ENCODE measurements at regions not wholly inside any gene's neighbourhood (a gene's known extent, or its start where the extent isn't known, plus 50 kb on each side); places are given as distances from the start of the nearest gene placed in this dataset.

GRCh38 chr4:57274082-57274481 lies 163.9 kb upstream of the IGFBP7 start:
- Histone ChIP-seq H3K27me3 (no peaks in the 10 kb centered on the region), H3K4me1 (ENCODE audit: insufficient read depth) (no peaks in the 10 kb centered on the region), H3K4me3 (no peak overlapping the region), H3K27ac (no peak overlapping the region), H3K36me3 (no peaks in the 10 kb centered on the region), H3K9me3 (no peaks in the 10 kb centered on the region)
- 63 to 77% (median 77%) methylated on average over 2 of the region's 2 CpGs for WGBS, 3 donors
- TF ChIP-seq CTCF (IDR thresholded peaks at IDR 0.05) (no peak), EP300 (IDR thresholded peaks at IDR 0.05) (no peak), POLR2A (IDR thresholded peaks at IDR 0.05) (no peak)
- DNase-seq, result no peak
- intact Hi-C loops (cut with DNase I), result no loop called here

- TF ChIP-seq EP300 (IDR thresholded peaks at IDR 0.05) (no peak), CTCF (IDR thresholded peaks at IDR 0.05) (no peak), POLR2A (IDR thresholded peaks at IDR 0.05) (no peak)
- no peaks in the 10 kb centered on the region for H3K27me3 ChIP-seq
- 9 to 19% (median 12%) methylated on average over 7 of the region's 7 CpGs for WGBS, 3 donors
- H3K27ac ChIP-seq, result no peak overlapping the region
- H3K9me3 ChIP-seq, result no peaks in the 10 kb centered on the region
- intact Hi-C loops (cut with DNase I), result no loop called here
- no peaks in the 10 kb centered on the region for H3K4me1 ChIP-seq (ENCODE audit: insufficient read depth)
- no peak overlapping the region for H3K4me3 ChIP-seq
- no peaks in the 10 kb centered on the region for H3K36me3 ChIP-seq
- no peak for DNase-seq
Observed at GRCh38 chr4:57270346-57270745, 160.2 kb upstream of the IGFBP7 start.

- 30 to 38% (median 32%) methylated on average over 6 of the region's 6 CpGs for WGBS, 3 donors
- no peak for DNase-seq
Observed at GRCh38 chr4:57265831-57266582, 155.8 kb upstream of the IGFBP7 start.

GRCh38 chr4:57254754-57255153 lies 144.6 kb upstream of the IGFBP7 start:
- Histone ChIP-seq H3K27me3 (no peaks in the 10 kb centered on the region), H3K36me3 (no peaks in the 10 kb centered on the region), H3K9me3 (no peaks in the 10 kb centered on the region), H3K27ac (no peak overlapping the region), H3K4me3 (no peak overlapping the region), H3K4me1 (ENCODE audit: insufficient read depth) (no peaks in the 10 kb centered on the region)
- intact Hi-C loops (cut with DNase I), result no loop called here
- DNase-seq, result no peak
- TF ChIP-seq POLR2A (IDR thresholded peaks at IDR 0.05) (no peak), CTCF (IDR thresholded peaks at IDR 0.05) (no peak), EP300 (IDR thresholded peaks at IDR 0.05) (no peak)

More at GRCh38 chr4:57265831-57266582, 155.8 kb upstream of the IGFBP7 start:
- no peaks in the 10 kb centered on the region for H3K27me3 ChIP-seq
- no peaks in the 10 kb centered on the region for H3K9me3 ChIP-seq
- intact Hi-C loops (cut with DNase I), result no loop called here
- no peaks in the 10 kb centered on the region for H3K4me1 ChIP-seq (ENCODE audit: insufficient read depth)
- no peak overlapping the region for H3K27ac ChIP-seq
- H3K36me3 ChIP-seq, result no peaks in the 10 kb centered on the region
- no peak overlapping the region for H3K4me3 ChIP-seq
- no peak for TF ChIP-seq EP300 (IDR thresholded peaks at IDR 0.05)
- no peak for TF ChIP-seq CTCF (IDR thresholded peaks at IDR 0.05)
- TF ChIP-seq POLR2A (IDR thresholded peaks at IDR 0.05), result no peak
